ENCODE measurements at regions not wholly inside any gene's neighbourhood (a gene's known extent, or its start where the extent isn't known, plus 50 kb on each side); places are given as distances from the start of the nearest gene placed in this dataset.

GRCh38 chr21:41689289-41689583, 77.6 kb downstream of the RIPK4 start:
- no peak for DNase-seq

GRCh38 chr21:41687633-41688032, 79.2 kb downstream of the RIPK4 start:
- no peak for DNase-seq

- DNase-seq: no peak
These were observed 80.2 kb downstream of the RIPK4 start for GRCh38 chr21:41686664-41687063.

GRCh38 chr21:41685511-41686149, 81.2 kb downstream of the RIPK4 start:
- no peak for DNase-seq

GRCh38 chr21:41684381-41685245, 82.2 kb downstream of the RIPK4 start:
- no peak for DNase-seq

GRCh38 chr21:41683815-41684214, 83.0 kb downstream of the RIPK4 start:
- DNase-seq: no peak

- DNase-seq: no peak
These were observed 84.1 kb downstream of the RIPK4 start for GRCh38 chr21:41682719-41683179.

GRCh38 chr21:41681939-41682718, 84.7 kb downstream of the RIPK4 start:
- DNase-seq: no peak

- DNase-seq: no peak
These were observed 85.5 kb downstream of the RIPK4 start for GRCh38 chr21:41681348-41681801.

GRCh38 chr21:41680444-41681347, 86.2 kb downstream of the RIPK4 start:
- no peak for DNase-seq

- peak; percentile 67 for DNase-seq
These were observed 87.9 kb downstream of the RIPK4 start for GRCh38 chr21:41678924-41679318.

GRCh38 chr21:41678016-41678923, 88.6 kb downstream of the RIPK4 start:
- DNase-seq: peak; percentile 55

GRCh38 chr21:41677671-41678015, 89.2 kb downstream of the RIPK4 start:
- peak; percentile 76 for DNase-seq

GRCh38 chr21:41676198-41676597, 90.7 kb downstream of the RIPK4 start:
- no peak for DNase-seq

GRCh38 chr21:41675574-41675973, 91.3 kb downstream of the RIPK4 start:
- no peak for DNase-seq

GRCh38 chr21:41674402-41674801, 92.5 kb downstream of the RIPK4 start:
- no peak for DNase-seq

- DNase-seq: no peak
These were observed 93.1 kb downstream of the RIPK4 start for GRCh38 chr21:41673596-41674335.

GRCh38 chr21:41673071-41673470, 93.8 kb downstream of the RIPK4 start:
- DNase-seq: no peak

GRCh38 chr21:41672543-41672915, 94.3 kb downstream of the RIPK4 start:
- DNase-seq: no peak

- no peak for DNase-seq
These were observed 94.9 kb downstream of the RIPK4 start for GRCh38 chr21:41671859-41672542.
